IPS-15b (cell line): ENCODE measurements at regions not wholly inside any gene's neighbourhood (a gene's known extent, or its start where the extent isn't known, plus 50 kb on each side); places are given as distances from the start of the nearest gene placed in this dataset.
A peak's percentile ranks its signal among the peaks of the same experiment; 100 is the strongest.
"Not testable (repeated sequence)": the region's sequence is repeated elsewhere in the genome, so short reads cannot be mapped to it uniquely, and the experiment has no call there.

Experiments
- H3K27me3 ChIP-seq: one replicate; pipeline ENCODE4 v1.6.1; 2013; ENCODE audit warnings: low read length; ENCODE audit not compliant: control insufficient read depth, insufficient read depth
- H3K36me3 ChIP-seq: one replicate; pipeline ENCODE4 v1.6.1; 2013; ENCODE audit warnings: low read length; ENCODE audit not compliant: control insufficient read depth, insufficient read depth
- H3K4me1 ChIP-seq: one replicate; pipeline ENCODE4 v1.6.1; 2013; ENCODE audit warnings: mild to moderate bottlenecking, low read length; ENCODE audit not compliant: control insufficient read depth, insufficient read depth
- H3K4me3 ChIP-seq: one replicate; pipeline ENCODE4 v1.5.1; 2013; ENCODE audit warnings: low read depth, low read length
- H3K9ac ChIP-seq: one replicate; pipeline ENCODE4 v1.6.1; 2013; ENCODE audit warnings: low read depth, mild to moderate bottlenecking, low read length
- H3K9me3 ChIP-seq: one replicate; pipeline ENCODE4 v1.6.1; 2013; ENCODE audit warnings: mild to moderate bottlenecking, low read length; ENCODE audit not compliant: control insufficient read depth, insufficient read depth

DNA sequence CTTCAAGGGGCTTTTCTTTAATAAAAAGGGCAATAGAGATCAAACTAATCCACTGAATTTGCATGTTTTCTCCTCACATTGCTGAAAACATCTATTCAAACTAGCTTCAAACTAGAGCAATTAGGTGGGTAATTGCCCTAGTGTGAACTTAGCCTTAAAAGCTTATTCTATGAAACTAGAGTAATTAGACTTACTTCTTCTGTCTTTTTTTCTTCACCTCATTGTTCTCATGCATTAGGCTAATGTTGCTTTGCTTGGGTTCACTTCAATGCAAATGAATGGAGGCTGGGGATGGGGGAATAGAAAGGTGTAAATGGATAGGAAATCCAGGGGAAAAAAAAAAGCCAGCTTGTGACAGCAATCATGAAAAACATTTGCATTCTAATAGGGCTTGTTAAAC is 414.8 kb upstream of the LMO3 start:
- H3K4me3 ChIP-seq, result no peak overlapping the region
- peaks cover 22% of the 10 kb centered on the region for H3K4me1 ChIP-seq
- no peaks in the 10 kb centered on the region for H3K9me3 ChIP-seq
- no peaks in the 10 kb centered on the region for H3K27me3 ChIP-seq
- no peaks in the 10 kb centered on the region for H3K36me3 ChIP-seq
- no peak overlapping the region for H3K9ac ChIP-seq

DNA sequence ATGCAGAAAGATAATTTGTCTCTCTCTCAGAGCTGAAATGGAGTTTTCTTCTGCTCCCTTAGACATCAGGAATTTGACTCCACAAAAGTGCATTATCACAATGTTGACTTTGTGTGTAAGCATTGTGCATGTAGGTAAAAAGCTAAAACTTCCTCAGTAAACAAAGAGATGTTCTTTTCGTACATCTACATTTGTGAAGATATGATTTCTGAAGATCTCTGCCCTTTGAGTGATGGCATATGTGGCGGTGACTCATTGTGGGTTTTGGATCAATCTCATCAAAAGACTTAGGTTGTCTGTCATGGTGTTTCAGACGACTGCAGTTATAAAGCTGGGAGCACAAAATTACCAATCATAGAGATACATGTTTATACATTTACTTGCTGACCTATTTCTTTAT is 411.4 kb upstream of the LMO3 start:
- no peaks in the 10 kb centered on the region for H3K27me3 ChIP-seq
- peaks cover 22% of the 10 kb centered on the region for H3K4me1 ChIP-seq
- H3K36me3 ChIP-seq, result no peaks in the 10 kb centered on the region
- H3K4me3 ChIP-seq, result no peak overlapping the region
- H3K9ac ChIP-seq, result no peak overlapping the region
- H3K9me3 ChIP-seq, result no peaks in the 10 kb centered on the region

- no peaks in the 10 kb centered on the region for H3K36me3 ChIP-seq
- no peaks in the 10 kb centered on the region for H3K27me3 ChIP-seq
- no peak overlapping the region for H3K9ac ChIP-seq
- H3K4me3 ChIP-seq, result no peak overlapping the region
- H3K9me3 ChIP-seq, result no peaks in the 10 kb centered on the region
- peaks cover 18% of the 10 kb centered on the region for H3K4me1 ChIP-seq
Measured at GRCh38 chr12:17016116-17016864, 410.3 kb upstream of the LMO3 start.

- H3K9me3 ChIP-seq, result no peaks in the 10 kb centered on the region
- H3K36me3 ChIP-seq, result no peaks in the 10 kb centered on the region
- H3K9ac ChIP-seq, result no peak overlapping the region
- peaks cover 11% of the 10 kb centered on the region for H3K4me1 ChIP-seq
- no peaks in the 10 kb centered on the region for H3K27me3 ChIP-seq
- H3K4me3 ChIP-seq, result no peak overlapping the region
Measured at GRCh38 chr12:17015501-17015900, 409.5 kb upstream of the LMO3 start.

DNA sequence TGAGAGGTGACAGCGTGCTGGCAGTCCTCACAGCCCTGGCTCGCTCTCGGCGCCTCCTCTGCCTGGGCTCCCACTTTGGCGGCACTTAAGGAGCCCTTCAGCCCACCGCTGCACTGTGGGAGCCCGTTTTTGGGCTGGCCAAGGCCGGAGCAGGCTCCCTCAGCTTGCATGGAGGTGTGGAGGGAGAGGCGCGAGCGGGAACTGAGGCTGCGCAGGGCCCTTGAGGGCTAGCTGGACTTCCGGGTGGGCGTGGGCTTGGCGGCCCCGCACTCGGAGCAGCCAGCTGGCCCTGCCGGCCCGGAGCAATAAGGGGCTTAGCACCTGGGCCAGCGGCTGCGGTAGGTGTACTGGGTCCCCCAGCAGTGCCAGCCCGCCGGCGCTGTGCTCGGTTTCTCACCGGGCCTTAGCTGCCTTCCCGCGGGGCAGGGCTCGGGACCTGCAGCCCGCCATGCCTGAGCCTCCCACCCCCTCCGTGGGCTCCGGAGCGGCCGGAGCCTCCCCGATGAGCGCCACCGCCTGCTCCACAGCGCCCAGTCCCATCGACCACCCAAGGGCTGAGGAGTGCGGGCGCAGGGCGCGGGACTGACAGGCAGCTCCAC is 401.6 kb upstream of the LMO3 start:
- not testable (repeated sequence) for H3K27me3 ChIP-seq, H3K4me1 ChIP-seq, H3K36me3 ChIP-seq, H3K4me3 ChIP-seq, H3K9me3 ChIP-seq, H3K9ac ChIP-seq

DNA sequence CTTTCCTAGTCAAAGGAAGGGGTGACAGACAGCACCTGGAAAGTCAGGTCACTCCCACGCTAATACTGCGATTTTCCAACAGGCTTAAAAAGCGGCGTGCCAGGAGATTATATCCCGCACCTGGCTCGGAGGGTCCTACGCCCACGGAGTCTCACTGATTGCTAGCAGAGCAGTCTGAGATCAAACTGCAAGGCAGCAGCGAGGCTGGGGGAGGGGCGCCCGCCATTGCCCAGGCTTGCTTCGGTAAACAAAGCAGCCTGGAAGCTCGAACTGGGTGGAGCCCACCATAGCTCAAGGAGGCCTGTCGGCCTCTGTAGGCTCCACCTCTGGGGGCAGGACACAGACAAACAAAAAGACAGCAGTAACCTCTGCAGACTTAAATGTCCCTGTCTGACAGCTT is 392.6 kb upstream of the LMO3 start:
- H3K9ac ChIP-seq, H3K27me3 ChIP-seq, H3K4me3 ChIP-seq, H3K4me1 ChIP-seq, H3K36me3 ChIP-seq, H3K9me3 ChIP-seq: not testable (repeated sequence)

DNA sequence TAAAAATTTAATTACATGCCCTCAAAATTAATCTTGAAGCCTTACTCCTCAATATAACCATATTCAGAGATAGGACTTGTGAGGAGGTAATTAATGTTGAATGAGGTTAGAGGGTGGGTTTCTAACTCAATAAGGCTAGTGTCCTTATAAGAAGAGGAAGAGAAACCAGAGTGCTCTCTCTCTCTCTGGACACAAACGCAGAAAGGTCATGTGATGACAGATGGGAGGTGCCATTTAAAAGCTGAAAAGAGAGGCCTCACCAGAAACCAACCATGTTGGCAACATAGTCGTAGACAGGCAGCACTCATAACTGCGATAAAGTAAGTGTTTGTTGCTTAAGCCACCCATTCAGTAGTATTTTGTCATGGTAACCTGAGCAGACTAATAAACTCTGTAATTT is 378.5 kb upstream of the LMO3 start:
- Histone ChIP-seq H3K27me3 (no peaks in the 10 kb centered on the region), H3K4me3 (no peak overlapping the region), H3K9ac (no peak overlapping the region), H3K9me3 (no peaks in the 10 kb centered on the region), H3K4me1 (no peaks in the 10 kb centered on the region), H3K36me3 (no peaks in the 10 kb centered on the region)

DNA sequence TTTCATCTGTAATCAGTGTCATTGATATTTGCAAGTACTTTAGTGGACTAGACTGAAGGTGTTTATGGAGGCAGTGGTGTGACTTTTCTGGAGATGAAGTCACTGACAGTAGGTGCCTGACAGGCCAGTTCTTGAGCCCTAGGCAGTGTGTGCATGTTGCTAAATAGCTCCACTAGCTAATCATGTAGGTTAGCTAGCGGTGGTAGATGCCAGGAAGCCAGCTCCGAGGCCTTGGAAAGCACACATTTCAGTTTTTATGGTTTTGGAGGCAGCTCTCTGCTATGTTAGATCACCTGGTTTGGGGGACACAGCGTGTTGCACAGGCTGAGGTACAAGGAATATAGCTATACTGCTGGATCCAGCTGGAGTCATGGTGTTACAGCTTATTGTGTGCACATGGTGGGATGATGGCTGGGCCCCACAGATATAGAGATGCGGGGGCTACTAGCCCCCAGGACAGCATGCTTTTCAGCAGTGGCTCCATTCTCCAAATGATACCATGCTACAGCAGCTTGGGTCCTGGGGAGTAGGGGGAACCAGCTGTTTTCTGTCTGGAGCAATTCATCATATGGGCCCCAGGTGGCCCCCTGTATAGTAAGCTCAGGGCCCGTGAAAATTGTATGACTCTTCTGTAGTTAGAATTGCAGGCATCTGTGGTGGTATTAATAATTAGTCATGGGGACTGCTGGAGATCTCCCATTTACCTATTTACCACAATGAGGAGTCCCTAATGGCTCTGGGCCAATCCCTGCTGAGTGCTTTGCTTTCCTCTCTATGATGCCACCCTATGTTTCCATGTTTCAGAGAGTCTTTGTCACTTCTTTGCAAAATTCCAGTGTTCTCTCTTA is 367.2 kb upstream of the LMO3 start:
- H3K4me1 ChIP-seq, result no peaks in the 10 kb centered on the region
- H3K36me3 ChIP-seq, result no peaks in the 10 kb centered on the region
- no peak overlapping the region for H3K9ac ChIP-seq
- H3K4me3 ChIP-seq, result no peak overlapping the region
- no peaks in the 10 kb centered on the region for H3K27me3 ChIP-seq
- no peaks in the 10 kb centered on the region for H3K9me3 ChIP-seq

DNA sequence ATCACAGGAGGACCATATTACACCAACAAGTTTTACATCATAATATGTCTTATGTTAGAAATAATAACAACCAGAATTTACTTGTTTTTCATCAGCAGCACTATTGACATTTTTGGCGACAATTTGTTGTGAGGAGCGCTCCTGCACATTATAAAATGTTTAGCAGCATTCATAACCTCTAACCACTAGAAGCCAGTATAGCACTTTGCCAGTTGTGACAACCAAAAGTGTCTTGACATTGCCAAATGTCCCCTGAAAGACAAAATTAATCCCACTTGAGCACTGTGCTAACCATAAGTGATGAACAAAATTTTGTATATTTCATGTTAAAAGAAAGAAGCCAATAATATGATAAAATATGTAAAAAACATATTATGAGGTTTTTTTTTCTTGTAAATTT is 356.9 kb upstream of the LMO3 start:
- no peak overlapping the region for H3K4me3 ChIP-seq
- no peaks in the 10 kb centered on the region for H3K36me3 ChIP-seq
- no peak overlapping the region for H3K9ac ChIP-seq
- H3K9me3 ChIP-seq, result no peaks in the 10 kb centered on the region
- H3K27me3 ChIP-seq, result no peaks in the 10 kb centered on the region
- no peaks in the 10 kb centered on the region for H3K4me1 ChIP-seq

DNA sequence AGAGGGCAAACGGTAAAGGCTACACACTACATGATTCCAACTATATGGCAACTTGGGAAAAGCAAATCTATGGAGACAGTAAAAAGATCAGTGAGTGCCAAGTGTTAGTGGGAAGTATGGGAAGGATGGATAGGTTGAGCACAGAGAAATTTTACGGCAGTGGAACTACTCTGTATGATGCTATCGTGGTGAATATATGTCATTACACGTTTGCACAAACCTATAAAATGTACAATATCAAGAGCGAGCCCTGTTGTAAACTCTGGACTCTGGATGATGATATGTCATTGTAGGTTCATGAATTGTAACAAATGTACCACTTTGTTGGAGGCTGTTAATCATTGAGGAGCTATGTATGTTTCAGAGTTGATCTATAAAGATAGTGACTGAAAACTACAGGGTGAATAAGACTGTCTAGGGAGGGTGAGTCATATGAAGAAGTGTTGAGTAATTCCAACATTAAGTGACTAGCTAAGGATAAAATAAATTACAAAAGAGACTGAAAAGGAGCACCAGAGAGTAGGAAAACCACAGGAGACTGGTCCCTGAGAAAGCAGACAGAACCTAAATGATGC is 349.2 kb upstream of the LMO3 start:
- Histone ChIP-seq H3K4me1 (peaks cover 4% of the 10 kb centered on the region), H3K27me3 (no peaks in the 10 kb centered on the region), H3K9ac (no peak overlapping the region), H3K4me3 (no peak overlapping the region), H3K36me3 (no peaks in the 10 kb centered on the region), H3K9me3 (no peaks in the 10 kb centered on the region)

GRCh38 chr12:16949871-16950667 is 344.1 kb upstream of the LMO3 start:
- H3K4me1 ChIP-seq, result peaks cover 9% of the 10 kb centered on the region
- no peaks in the 10 kb centered on the region for H3K27me3 ChIP-seq
- H3K36me3 ChIP-seq, result no peaks in the 10 kb centered on the region
- H3K4me3 ChIP-seq, result peak overlapping the region; percentile 3
- no peaks in the 10 kb centered on the region for H3K9me3 ChIP-seq
- no peak overlapping the region for H3K9ac ChIP-seq
